ENCODE measurements at regions not wholly inside any gene's neighbourhood (a gene's known extent, or its start where the extent isn't known, plus 50 kb on each side); places are given as distances from the start of the nearest gene placed in this dataset.
"Not testable (repeated sequence)": the region's sequence is repeated elsewhere in the genome, so short reads cannot be mapped to it uniquely, and the experiment has no call there.

GRCh38 chr10:25869609-25870008 is 64.4 kb upstream of the MYO3A start:
- no peak for DNase-seq

- DNase-seq = not testable (repeated sequence)
Measured at GRCh38 chr10:25874402-25874801, 59.6 kb upstream of the MYO3A start.

DNA sequence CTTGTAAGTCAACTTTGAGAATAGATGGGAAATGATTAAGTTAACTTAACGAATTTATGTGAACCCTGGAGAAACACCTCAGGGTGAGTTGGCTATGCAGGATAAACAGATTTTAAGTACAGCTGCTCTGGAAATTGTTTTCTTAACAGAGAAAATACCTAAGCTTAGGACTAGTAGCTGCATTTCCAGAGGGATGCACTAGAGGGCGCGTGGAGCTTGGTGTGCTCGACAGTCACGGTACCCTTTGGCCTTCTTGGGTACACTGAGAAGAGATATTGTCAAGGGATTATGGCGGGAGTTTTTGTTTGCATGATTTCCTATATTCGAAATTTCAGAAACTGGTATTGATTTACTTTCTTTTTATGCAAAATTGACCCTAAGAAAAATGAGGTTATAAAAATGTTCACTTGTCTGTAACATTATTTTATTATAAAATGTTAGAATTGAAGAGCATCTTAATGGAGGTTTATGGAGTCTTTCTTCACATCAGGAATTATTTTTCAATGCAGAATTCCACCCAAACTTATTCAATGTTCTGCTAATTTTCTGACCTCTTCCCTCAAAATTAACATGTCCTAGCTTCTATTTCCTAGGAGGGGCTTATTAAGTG is 58.4 kb upstream of the MYO3A start:
- DNase-seq = peak; percentile 78

- DNase-seq = no peak
Measured at GRCh38 chr10:25877296-25877695, 56.7 kb upstream of the MYO3A start.
